ENCODE measurements at regions not wholly inside any gene's neighbourhood (a gene's known extent, or its start where the extent isn't known, plus 50 kb on each side); places are given as distances from the start of the nearest gene placed in this dataset.

GRCh38 chr2:173708806-173709205 lies 256.4 kb downstream of the SP3 start:
- Histone ChIP-seq H3K79me2 (replicated peaks; ENCODE audit: insufficient read depth, low read length) (no peaks in the 10 kb centered on the region), H3K9me2 (ENCODE audit: insufficient read depth, low read length) (no peaks in the 10 kb centered on the region), H2AFZ (ENCODE audit: low read depth, low read length) (no peak overlapping the region), H3K4me2 (ENCODE audit: low read length) (no peak overlapping the region), H4K20me1 (ENCODE audit: insufficient read depth) (no peaks in the 10 kb centered on the region), H3K4me3 (ENCODE audit: low read length) (no peak overlapping the region), H3K9ac (ENCODE audit: low read length) (no peak overlapping the region), H3K9me3 (ENCODE audit: low read length) (no peaks in the 10 kb centered on the region), H3K27ac (ENCODE audit: low read length) (no peak overlapping the region), H3K27me3 (ENCODE audit: insufficient read depth, low read depth, low read length) (no peaks in the 10 kb centered on the region), H3F3A (ENCODE audit: insufficient read depth, low read length, poor library complexity, severe bottlenecking) (no peaks in the 10 kb centered on the region), H3K36me3 (ENCODE audit: insufficient read depth, low read length) (no peaks in the 10 kb centered on the region)
- TF ChIP-seq EP300 (conservative IDR thresholded peaks at IDR 0.05; ENCODE audit: poor library complexity, severe bottlenecking) (no peak), RAD21 (conservative IDR thresholded peaks at IDR 0.05) (no peak), CTCF (IDR thresholded peaks at IDR 0.05; ENCODE audit: poor library complexity, severe bottlenecking) (no peak), REST (IDR thresholded peaks at IDR 0.05; ENCODE audit: borderline replicate concordance) (no peak), SMC3 (conservative IDR thresholded peaks at IDR 0.05; ENCODE audit: poor library complexity) (no peak), EZH2 (IDR thresholded peaks at IDR 0.05; ENCODE audit: borderline replicate concordance, insufficient read depth, low read length, poor library complexity, severe bottlenecking) (no peak), POLR2AphosphoS5 (IDR thresholded peaks at IDR 0.05) (no peak), TAF1 (IDR thresholded peaks at IDR 0.05; ENCODE audit: low read depth) (no peak), MXI1 (conservative IDR thresholded peaks at IDR 0.05; ENCODE audit: poor library complexity, severe bottlenecking) (no peak)

GRCh38 chr2:173711816-173712215 lies 253.4 kb downstream of the SP3 start:
- Histone ChIP-seq H4K20me1 (ENCODE audit: insufficient read depth) (no peaks in the 10 kb centered on the region), H3K27ac (ENCODE audit: low read length) (no peak overlapping the region)

More at GRCh38 chr2:173711816-173712215, 253.4 kb downstream of the SP3 start:
- Histone ChIP-seq H2AFZ (ENCODE audit: low read depth, low read length) (no peak overlapping the region), H3K4me3 (ENCODE audit: low read length) (no peak overlapping the region), H3K4me2 (ENCODE audit: low read length) (no peak overlapping the region), H3K9me2 (ENCODE audit: insufficient read depth, low read length) (no peaks in the 10 kb centered on the region), H3K9ac (ENCODE audit: low read length) (no peak overlapping the region), H3F3A (ENCODE audit: insufficient read depth, low read length, poor library complexity, severe bottlenecking) (no peaks in the 10 kb centered on the region), H3K9me3 (ENCODE audit: low read length) (no peaks in the 10 kb centered on the region), H3K79me2 (replicated peaks; ENCODE audit: insufficient read depth, low read length) (no peaks in the 10 kb centered on the region), H3K27me3 (ENCODE audit: insufficient read depth, low read depth, low read length) (no peaks in the 10 kb centered on the region), H3K36me3 (ENCODE audit: insufficient read depth, low read length) (no peaks in the 10 kb centered on the region)
- TF ChIP-seq MXI1 (conservative IDR thresholded peaks at IDR 0.05; ENCODE audit: poor library complexity, severe bottlenecking), result no peak
- TF ChIP-seq REST (IDR thresholded peaks at IDR 0.05; ENCODE audit: borderline replicate concordance), result no peak
- TF ChIP-seq EP300 (conservative IDR thresholded peaks at IDR 0.05; ENCODE audit: poor library complexity, severe bottlenecking), result no peak
- no peak for TF ChIP-seq SMC3 (conservative IDR thresholded peaks at IDR 0.05; ENCODE audit: poor library complexity)
- TF ChIP-seq EZH2 (IDR thresholded peaks at IDR 0.05; ENCODE audit: borderline replicate concordance, insufficient read depth, low read length, poor library complexity, severe bottlenecking), result no peak
- TF ChIP-seq POLR2AphosphoS5 (IDR thresholded peaks at IDR 0.05), result no peak
- TF ChIP-seq RAD21 (conservative IDR thresholded peaks at IDR 0.05), result no peak
- no peak for TF ChIP-seq CTCF (IDR thresholded peaks at IDR 0.05; ENCODE audit: poor library complexity, severe bottlenecking)
- no peak for TF ChIP-seq TAF1 (IDR thresholded peaks at IDR 0.05; ENCODE audit: low read depth)

Measured in neural cell (in vitro differentiated cells).